ENCODE measurements at regions not wholly inside any gene's neighbourhood (a gene's known extent, or its start where the extent isn't known, plus 50 kb on each side); places are given as distances from the start of the nearest gene placed in this dataset.

DNA sequence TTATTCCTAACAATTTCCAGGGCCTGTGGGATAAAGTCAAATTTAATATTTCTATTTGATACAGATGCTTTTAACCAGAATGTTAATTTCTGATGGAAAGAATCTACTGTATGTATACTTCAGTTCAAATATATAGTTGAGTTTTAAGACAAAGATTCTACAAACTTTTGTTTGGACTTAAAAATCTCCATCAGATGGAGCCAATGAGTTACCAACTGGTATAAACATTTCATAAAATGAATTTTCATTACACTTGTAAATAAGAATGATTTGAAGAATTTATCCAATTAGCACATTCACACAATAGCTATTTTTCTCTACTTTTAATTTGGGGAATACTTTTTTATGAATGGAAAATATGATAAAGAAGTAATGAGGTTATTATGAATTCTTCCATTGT is 425.2 kb upstream of the MIS18BP1 start:
- TF ChIP-seq, protein P1, sequence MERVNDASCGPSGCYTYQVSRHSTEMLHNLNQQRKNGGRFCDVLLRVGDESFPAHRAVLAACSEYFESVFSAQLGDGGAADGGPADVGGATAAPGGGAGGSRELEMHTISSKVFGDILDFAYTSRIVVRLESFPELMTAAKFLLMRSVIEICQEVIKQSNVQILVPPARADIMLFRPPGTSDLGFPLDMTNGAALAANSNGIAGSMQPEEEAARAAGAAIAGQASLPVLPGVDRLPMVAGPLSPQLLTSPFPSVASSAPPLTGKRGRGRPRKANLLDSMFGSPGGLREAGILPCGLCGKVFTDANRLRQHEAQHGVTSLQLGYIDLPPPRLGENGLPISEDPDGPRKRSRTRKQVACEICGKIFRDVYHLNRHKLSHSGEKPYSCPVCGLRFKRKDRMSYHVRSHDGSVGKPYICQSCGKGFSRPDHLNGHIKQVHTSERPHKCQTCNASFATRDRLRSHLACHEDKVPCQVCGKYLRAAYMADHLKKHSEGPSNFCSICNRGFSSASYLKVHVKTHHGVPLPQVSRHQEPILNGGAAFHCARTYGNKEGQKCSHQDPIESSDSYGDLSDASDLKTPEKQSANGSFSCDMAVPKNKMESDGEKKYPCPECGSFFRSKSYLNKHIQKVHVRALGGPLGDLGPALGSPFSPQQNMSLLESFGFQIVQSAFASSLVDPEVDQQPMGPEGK (CRISPR knock-in tag; IDR thresholded peaks at IDR 0.05; ENCODE audit: borderline replicate concordance), result no peak
- TF ChIP-seq CSDC2 (CRISPR knock-in tag; IDR thresholded peaks at IDR 0.05) (no peak), ARNTL (CRISPR knock-in tag; IDR thresholded peaks at IDR 0.05; ENCODE audit: borderline replicate concordance, low read depth) (no peak), SNAI2 (CRISPR knock-in tag; IDR thresholded peaks at IDR 0.05) (no peak), ZNF70 (CRISPR knock-in tag; IDR thresholded peaks at IDR 0.05) (no peak), ZFP30 (CRISPR knock-in tag; IDR thresholded peaks at IDR 0.05) (no peak), PPARA (CRISPR knock-in tag; IDR thresholded peaks at IDR 0.05; ENCODE audit: borderline replicate concordance) (no peak), ZNF565 (CRISPR knock-in tag; conservative IDR thresholded peaks at IDR 0.05; ENCODE audit: low read depth) (no peak), OSR1 (CRISPR knock-in tag; IDR thresholded peaks at IDR 0.05) (no peak), RARB (CRISPR knock-in tag; IDR thresholded peaks at IDR 0.05) (no peak)
- TF ChIP-seq, protein P2, sequence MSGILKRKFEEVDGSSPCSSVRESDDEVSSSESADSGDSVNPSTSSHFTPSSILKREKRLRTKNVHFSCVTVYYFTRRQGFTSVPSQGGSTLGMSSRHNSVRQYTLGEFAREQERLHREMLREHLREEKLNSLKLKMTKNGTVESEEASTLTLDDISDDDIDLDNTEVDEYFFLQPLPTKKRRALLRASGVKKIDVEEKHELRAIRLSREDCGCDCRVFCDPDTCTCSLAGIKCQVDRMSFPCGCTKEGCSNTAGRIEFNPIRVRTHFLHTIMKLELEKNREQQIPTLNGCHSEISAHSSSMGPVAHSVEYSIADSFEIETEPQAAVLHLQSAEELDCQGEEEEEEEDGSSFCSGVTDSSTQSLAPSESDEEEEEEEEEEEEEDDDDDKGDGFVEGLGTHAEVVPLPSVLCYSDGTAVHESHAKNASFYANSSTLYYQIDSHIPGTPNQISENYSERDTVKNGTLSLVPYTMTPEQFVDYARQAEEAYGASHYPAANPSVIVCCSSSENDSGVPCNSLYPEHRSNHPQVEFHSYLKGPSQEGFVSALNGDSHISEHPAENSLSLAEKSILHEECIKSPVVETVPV (CRISPR knock-in tag; IDR thresholded peaks at IDR 0.05), result no peak
- TF ChIP-seq, protein P3, sequence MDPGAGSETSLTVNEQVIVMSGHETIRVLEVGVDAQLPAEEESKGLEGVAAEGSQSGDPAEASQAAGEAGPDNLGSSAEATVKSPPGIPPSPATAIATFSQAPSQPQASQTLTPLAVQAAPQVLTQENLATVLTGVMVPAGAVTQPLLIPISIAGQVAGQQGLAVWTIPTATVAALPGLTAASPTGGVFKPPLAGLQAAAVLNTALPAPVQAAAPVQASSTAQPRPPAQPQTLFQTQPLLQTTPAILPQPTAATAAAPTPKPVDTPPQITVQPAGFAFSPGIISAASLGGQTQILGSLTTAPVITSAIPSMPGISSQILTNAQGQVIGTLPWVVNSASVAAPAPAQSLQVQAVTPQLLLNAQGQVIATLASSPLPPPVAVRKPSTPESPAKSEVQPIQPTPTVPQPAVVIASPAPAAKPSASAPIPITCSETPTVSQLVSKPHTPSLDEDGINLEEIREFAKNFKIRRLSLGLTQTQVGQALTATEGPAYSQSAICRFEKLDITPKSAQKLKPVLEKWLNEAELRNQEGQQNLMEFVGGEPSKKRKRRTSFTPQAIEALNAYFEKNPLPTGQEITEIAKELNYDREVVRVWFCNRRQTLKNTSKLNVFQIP (CRISPR knock-in tag; IDR thresholded peaks at IDR 0.05; ENCODE audit: borderline replicate concordance, low read depth), result no peak
- TF ChIP-seq, protein P4, sequence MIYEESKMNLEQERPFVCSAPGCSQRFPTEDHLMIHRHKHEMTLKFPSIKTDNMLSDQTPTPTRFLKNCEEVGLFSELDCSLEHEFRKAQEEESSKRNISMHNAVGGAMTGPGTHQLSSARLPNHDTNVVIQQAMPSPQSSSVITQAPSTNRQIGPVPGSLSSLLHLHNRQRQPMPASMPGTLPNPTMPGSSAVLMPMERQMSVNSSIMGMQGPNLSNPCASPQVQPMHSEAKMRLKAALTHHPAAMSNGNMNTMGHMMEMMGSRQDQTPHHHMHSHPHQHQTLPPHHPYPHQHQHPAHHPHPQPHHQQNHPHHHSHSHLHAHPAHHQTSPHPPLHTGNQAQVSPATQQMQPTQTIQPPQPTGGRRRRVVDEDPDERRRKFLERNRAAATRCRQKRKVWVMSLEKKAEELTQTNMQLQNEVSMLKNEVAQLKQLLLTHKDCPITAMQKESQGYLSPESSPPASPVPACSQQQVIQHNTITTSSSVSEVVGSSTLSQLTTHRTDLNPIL (CRISPR knock-in tag; IDR thresholded peaks at IDR 0.05; ENCODE audit: low read depth), result no peak
